G401 (cell line): ENCODE measurements at regions not wholly inside any gene's neighbourhood (a gene's known extent, or its start where the extent isn't known, plus 50 kb on each side); places are given as distances from the start of the nearest gene placed in this dataset.

ENCODE experiments used
- DNase-seq: peaks from one replicate; pipeline ENCODE4 v3.0.0-alpha.2; 2015; ENCODE audit warnings: low spot score
- in situ Hi-C: cut with HindIII; loops from 2 replicates; pipeline ENCODE4 v1.10.0; 2016; ENCODE audit warnings: low sequenced_read_pairs, mixed read lengths

GRCh38 chr16:79716645-79717332 is 116.3 kb upstream of the MAF start:
- in situ Hi-C loops = no loop called here
- no peak for DNase-seq

DNA sequence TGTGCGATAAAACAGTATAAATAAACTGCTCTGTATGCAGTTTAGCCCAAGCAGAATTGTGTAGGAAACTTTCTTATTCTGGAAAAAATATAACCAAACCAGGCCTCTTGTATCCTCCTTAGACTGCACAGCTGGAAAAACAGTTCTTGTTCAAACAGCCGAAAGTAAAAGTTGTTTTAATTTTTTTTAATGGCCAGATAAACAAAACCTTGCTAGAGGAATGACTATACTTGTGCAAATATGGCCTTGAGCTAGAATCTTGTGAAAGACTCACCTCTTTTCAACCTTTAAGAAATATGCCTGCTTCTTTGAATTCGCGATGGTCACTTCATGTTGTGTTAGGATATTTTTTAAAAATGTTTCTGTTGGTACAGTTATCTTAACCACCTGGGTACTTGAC is 114.5 kb upstream of the MAF start:
- in situ Hi-C loops = no loop called here
- DNase-seq = no peak

DNA sequence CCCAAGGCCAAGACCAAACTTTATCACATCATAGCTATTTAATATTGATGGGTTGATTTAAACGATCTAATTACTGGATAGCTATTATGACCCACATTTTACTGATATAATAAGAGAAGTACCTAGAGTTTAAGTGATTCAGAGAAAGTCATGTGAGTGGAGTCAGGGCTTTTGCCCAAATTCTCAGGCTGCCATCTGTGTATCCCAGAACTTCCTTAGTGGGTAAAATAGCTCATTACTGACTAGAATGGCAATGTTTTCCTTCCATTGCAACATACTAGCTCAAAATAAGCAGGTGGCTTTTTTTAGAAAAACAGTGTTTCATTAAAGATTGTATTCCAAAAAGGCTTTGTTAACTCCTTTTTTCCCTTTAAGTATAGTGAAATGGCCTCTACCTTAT is 113.9 kb upstream of the MAF start:
- in situ Hi-C loops = no loop called here
- DNase-seq = no peak

GRCh38 chr16:79713609-79714309 is 113.2 kb upstream of the MAF start:
- in situ Hi-C loops = no loop called here
- DNase-seq = no peak

- in situ Hi-C loops = no loop called here
- no peak for DNase-seq
These were observed 111.7 kb upstream of the MAF start for GRCh38 chr16:79712276-79712675.

- DNase-seq = no peak
- in situ Hi-C loops = no loop called here
These were observed 107.3 kb upstream of the MAF start for GRCh38 chr16:79707876-79708275.

DNA sequence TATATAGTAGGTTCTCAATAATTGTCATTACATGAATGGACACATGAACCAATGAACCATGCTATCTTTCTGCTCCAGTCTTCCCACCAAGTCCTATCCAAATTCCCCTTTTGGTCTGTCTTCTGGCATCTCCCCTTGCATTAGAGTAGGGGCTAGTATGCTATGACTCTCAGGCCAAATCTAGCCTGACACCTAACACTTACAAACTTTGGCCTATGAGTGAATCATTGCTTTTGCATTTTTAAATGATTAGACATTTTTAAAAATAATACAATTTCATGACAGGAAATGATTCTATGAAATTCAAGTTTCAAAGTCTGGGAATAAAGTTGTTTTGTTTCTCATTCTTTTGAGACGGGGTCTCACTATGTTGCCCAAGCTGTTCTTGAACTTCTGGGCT is 102.5 kb upstream of the MAF start:
- in situ Hi-C loops = no loop called here
- no peak for DNase-seq

DNA sequence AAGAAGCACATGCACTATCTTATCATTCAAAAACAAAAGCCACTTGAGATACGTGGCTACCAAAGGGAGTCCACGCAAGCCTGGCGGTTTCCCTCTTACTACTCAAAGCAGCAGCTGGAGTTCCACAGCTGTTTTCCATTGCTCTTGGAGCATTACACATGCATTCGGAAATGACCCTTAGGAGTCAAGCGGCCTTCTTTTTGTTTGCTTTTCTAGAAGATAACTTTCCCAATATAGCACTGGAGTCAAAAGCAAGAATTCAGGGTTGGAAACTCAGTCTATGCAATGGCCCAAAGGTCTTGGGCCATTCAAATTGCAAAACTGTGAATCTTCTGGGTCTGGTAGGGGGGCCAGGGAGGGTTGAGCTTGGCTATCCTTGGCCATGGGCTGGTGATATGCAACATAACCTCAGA is 97.8 kb upstream of the MAF start:
- DNase-seq = no peak
- in situ Hi-C loops = no loop called here

GRCh38 chr16:79697562-79698112 is 97.1 kb upstream of the MAF start:
- in situ Hi-C loops = no loop called here
- no peak for DNase-seq

DNA sequence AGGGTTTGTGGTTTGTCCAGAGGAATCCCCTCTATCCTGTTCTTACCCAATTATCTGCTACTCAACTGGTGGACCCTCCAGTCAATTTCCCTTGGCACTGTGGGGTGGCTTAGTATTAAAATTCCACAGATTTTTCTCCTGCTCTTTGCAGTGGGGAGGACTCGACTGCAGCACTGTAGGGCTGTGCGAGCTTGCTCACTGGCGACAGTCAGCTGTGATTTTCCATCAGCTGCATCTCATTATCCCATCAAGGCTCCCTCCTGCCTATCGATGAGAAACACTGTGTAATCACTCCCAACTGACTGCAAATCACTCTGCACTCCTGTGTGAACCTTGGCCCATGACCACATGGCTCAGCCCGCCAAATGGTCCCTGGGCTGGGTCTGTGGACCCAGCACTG is 90.5 kb upstream of the MAF start:
- in situ Hi-C loops = no loop called here
- no peak for DNase-seq

DNA sequence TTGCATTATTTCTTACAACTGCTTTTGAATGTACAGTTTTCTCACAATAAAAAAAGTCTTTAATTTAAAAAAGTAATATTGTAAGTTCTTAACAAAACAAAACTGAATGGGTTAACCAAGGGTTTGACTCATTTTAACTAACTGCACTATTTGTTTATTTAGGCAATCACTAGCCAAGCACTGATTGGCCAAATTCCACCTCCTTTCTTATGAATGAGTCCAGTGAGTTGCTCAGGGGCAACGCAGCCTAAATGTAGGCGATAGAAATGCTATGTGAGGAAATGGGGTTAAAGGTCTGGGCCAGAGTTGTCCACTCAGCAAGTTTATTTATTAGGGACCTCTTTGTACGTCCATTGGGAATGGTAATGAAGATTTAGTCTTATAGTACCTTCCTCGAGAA is 89.6 kb upstream of the MAF start:
- in situ Hi-C loops = no loop called here
- DNase-seq = no peak

DNA sequence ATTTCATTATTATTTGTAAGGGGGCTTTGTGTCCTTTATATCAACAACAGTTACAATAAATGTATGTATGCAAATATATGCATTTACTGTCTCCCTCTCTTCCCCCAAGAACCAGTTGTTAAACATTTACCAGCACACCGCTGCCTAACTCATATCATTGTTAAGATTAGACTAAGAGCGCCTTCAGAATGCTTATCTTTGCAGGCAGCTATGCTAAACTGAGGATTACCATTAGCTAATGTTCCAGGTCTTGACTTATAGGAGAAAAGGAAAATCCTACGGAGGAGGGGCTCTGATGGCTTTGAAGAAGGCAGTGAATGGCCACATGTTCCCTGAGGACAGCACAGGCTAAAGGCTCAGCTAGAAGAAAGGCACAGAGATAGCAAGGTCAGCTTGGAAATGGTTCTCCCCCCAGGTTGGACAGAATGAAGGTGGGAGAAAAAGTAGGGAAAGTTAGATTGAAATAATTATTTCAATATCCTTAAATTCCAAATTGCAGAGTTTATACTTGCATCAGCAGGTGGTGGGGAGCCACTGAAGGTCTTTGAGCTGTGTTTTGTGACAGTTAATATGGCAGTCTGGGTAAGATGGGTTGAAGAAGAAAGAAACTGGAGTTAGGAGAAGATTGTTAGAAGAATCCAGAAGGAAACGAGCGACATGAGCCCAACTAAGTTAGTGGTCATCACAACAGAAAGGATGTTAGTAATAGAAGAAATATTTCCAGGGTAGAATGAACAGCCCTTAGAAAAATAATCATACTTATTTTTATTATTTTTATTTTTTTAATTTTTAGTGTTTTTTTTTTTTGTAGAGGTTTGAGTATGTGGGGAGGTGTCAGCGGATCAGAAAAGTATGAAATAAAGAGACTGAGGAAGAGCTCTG is 87.0 kb upstream of the MAF start:
- in situ Hi-C loops = no loop called here
- no peak for DNase-seq

DNA sequence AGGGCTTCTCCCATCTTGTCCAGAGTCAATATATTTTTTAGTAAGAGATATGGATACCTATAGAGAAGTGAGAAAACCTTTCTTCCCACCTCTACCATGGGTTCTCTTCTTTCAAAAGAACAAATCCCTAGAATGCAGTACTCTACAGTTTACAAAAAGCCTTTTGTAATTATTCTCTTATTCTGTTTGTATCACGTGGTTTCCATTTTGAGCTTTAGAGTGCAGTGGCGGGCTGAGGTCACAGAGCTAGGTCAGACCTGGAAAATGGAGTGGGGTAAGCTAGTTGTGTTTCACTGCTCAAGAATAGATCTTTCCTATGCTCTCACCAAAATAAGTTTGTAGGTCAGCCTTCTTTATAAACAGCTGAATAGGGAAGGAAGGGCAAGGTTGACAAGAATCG is 85.3 kb upstream of the MAF start:
- in situ Hi-C loops = no loop called here
- DNase-seq = no peak

- no peak for DNase-seq
- in situ Hi-C loops = no loop called here
These were observed 78.8 kb upstream of the MAF start for GRCh38 chr16:79679334-79679733.

DNA sequence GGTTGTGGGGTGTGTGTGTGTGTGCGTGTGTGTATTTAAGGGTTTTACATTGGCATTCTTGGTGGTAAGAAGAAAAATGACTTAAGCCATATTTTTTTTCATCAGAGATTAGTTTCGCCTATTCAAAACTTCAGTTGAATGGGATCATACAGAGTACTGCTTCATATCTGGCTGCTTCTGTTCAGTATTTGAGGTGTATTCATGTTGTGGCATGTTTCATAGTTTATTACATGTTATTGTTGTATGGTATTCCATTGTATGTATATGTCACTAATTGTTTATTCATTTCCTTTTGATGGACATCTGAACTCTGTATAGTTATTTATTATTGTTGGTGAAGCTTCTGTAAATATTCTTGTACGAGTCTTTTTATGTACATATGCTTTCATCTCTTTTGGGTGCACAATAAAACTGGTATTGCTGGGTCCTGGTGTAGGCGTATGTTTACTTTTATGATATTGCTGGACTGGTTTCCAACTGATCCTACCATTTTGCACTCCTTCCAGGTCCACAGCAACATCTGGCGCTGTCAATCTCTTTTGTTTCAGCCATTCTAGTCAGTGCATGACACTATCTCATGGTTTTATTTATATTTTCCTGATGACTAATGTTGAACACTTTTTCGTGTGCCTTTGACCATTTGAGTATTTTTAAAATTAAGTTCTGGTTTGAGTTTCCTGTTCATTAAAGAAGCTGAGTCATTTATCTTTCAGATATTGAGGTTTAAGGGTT is 77.4 kb upstream of the MAF start:
- DNase-seq = no peak
- in situ Hi-C loops = no loop called here

DNA sequence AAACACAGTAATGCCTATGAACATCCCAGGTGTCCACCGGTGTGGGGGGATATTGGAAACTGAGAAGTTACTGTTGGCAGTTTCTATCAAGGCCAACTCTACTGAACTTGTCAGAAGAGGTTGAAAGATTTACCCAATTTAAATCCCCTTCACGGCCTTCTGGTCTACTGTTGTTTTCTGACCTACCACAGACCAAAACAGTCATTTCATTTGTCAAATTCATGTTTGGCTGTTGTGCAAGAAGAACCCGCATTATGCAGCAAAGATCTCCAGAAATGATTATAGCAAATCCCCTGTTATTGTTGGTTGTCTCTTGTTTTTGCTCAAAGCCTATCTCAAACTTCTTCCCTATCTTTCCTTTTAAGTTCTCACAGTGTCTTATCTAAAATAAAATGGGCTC is 73.1 kb upstream of the MAF start:
- in situ Hi-C loops = no loop called here
- no peak for DNase-seq

DNA sequence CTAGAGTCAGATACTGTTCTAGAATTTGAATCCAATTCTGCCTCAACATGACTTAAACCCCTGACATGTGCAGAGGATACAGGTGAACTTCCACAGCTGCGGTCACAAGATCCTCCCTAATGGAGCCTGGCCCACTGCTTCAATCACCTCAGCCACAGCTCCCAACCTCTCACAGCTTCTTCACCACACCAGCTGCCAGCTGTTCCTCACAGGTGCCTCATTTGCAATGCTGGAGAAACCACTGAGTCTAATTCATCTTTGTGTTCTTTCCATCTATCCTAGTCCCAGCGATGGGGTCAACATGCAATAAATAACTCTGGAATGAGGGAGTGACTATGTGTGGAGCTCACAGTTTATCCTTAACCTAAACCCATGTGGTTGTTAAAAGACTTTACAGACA is 72.0 kb upstream of the MAF start:
- in situ Hi-C loops = no loop called here
- no peak for DNase-seq

- in situ Hi-C loops = no loop called here
These were observed 68.0 kb upstream of the MAF start for GRCh38 chr16:79668502-79668901.

GRCh38 chr16:79665970-79666369 is 65.4 kb upstream of the MAF start:
- in situ Hi-C loops = no loop called here
- DNase-seq = no peak

More at GRCh38 chr16:79668502-79668901, 68.0 kb upstream of the MAF start:
- no peak for DNase-seq
